Adrenal gland (tissue), 5 donors: ENCODE measurements at regions not wholly inside any gene's neighbourhood (a gene's known extent, or its start where the extent isn't known, plus 50 kb on each side); places are given as distances from the start of the nearest gene placed in this dataset.

Experiments used
- POLR2A ChIP-seq, 2 donors: fragments of 450-650 bp; IDR thresholded peaks; one replicate each; pipeline ENCODE4 v1.6.1; 2017; ENCODE audit warnings: antibody characterized with exemption in 2 of 2, mild to moderate bottlenecking in 2 of 2, moderate library complexity in 1 of 2
- TF ChIP-seq, protein P1 (sequence below), 6 experiments: fragments of 450-650 bp in 4 of 6; fragments of 200-600 bp in 2 of 6; sonication (generic) in 1 of 6; IDR thresholded peaks; 1 replicate in 5 of 6; 2 replicates in 1 of 6; pipeline versions ENCODE4 v1.5.1 to v1.8.0; 2016 to 2021; ENCODE audit warnings: antibody characterized with exemption in 6 of 6, mild to moderate bottlenecking in 2 of 6, moderate library complexity in 1 of 6
- donor health status: DM: no; HTN: no; CAD: no.

DNA sequence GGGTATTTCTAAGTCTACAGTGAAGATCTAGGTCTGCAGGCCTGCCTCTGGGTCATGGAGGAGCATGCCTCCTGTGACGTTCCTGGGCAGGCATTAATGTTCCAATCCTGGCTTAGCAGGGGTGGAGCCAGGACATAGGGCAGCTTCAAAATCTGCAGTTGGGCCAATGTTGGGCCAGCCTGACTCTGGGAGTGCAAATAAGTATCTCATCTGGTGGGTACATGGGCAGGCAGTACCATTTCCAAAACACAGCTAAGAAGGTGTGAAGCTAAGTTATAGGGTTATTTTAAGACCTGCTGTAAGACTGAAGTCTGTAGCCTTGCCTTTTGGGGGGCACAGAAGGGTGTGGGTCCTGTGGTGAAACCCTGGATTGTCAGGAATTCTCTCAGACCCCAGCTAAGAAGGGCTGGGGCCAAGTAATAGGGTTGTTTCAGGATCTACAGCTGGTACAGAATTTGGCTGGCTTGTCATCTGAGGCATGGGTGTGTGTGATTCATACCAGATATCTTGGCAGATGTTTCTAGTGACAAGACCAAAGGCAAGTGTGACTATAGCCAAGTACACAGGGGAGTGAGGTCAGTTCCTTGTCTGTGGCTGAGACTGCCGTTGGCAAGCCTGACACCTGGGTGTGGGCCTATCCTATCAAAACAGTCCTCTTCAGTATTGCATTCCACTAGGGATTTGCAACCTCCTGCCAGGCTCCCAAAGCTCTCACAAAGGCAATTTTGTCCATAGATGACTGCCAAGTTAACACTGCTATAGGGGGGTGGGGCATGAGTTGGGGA lies 468.7 kb upstream of the B3GALT2 start:
- TF ChIP-seq, protein P1, sequence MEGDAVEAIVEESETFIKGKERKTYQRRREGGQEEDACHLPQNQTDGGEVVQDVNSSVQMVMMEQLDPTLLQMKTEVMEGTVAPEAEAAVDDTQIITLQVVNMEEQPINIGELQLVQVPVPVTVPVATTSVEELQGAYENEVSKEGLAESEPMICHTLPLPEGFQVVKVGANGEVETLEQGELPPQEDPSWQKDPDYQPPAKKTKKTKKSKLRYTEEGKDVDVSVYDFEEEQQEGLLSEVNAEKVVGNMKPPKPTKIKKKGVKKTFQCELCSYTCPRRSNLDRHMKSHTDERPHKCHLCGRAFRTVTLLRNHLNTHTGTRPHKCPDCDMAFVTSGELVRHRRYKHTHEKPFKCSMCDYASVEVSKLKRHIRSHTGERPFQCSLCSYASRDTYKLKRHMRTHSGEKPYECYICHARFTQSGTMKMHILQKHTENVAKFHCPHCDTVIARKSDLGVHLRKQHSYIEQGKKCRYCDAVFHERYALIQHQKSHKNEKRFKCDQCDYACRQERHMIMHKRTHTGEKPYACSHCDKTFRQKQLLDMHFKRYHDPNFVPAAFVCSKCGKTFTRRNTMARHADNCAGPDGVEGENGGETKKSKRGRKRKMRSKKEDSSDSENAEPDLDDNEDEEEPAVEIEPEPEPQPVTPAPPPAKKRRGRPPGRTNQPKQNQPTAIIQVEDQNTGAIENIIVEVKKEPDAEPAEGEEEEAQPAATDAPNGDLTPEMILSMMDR (IDR thresholded peaks at IDR 0.05): no peak
- no peak for TF ChIP-seq POLR2A (IDR thresholded peaks at IDR 0.05)
